ENCODE measurements at regions not wholly inside any gene's neighbourhood (a gene's known extent, or its start where the extent isn't known, plus 50 kb on each side); places are given as distances from the start of the nearest gene placed in this dataset.
"Not testable (repeated sequence)": the region's sequence is repeated elsewhere in the genome, so short reads cannot be mapped to it uniquely, and the experiment has no call there.

GRCh38 chr10:29785701-29786100, 150.9 kb upstream of the SVIL start:
- no peak for DNase-seq

- DNase-seq, result no peak
Observed at GRCh38 chr10:29784175-29784773, 149.5 kb upstream of the SVIL start.

- no peak for DNase-seq
Observed at GRCh38 chr10:29783201-29783947, 148.6 kb upstream of the SVIL start.

GRCh38 chr10:29780639-29781038, 145.9 kb upstream of the SVIL start:
- no peak for DNase-seq

DNA sequence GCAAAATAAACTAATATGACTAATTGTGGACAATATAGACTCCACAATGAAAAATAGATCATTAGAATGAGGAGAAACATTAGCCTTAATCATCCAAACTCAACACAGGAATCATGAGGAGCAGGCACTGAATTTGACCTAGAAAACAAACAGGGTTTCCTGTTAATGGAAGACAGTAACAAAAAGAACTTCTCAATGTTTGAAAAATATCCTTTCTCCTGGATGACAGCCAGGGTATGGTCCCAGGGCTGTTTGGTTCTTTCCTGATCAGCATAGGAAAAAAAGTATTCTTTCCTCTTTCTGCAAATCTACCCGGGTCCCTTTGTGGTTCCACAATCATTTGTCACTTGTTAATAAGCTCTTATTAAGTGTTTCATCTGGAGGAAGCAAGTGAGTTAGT, 145.3 kb upstream of the SVIL start:
- DNase-seq, result no peak

GRCh38 chr10:29776246-29776645, 141.5 kb upstream of the SVIL start:
- DNase-seq, result no peak

- DNase-seq, result no peak
Observed at GRCh38 chr10:29774475-29774874, 139.7 kb upstream of the SVIL start.

DNA sequence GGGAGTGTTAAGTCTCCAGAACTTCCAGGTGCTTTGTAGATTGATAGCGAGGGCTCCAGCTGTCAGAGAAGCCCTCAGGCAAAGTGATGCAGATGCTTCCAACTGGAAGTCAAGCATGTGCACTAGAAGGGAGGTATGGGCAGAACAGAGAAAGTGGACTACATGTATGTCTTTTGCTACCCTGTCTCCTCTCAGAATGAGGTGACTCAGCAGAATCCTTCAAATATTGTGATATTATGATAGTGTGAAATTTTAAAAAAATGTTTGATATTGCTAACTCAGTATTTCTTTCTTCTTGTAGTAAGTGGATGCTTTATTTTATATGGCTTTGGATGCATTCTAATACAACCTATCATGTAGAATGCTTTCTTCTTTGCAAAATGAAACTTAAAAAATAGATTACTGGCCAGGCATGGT, 138.9 kb upstream of the SVIL start:
- no peak for DNase-seq

DNA sequence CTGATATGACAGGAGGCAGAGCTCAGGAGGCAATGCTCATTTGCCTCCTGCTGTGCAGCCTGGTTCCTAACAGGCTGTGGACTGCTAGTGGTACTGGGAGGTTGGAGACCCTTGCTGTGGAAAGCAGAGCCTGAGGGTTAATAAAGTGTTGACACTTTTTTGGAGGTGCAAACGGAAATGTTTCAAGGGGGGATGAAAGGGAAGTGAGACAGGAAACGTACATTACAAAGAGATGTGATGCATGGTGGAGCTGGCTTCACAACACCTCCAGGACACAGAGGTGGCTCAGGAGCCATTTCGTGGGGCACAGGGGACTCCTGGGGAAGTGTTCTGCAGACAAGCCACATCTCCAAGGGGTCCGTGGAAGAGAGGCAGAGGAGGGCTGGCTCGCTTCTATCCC, 137.6 kb upstream of the SVIL start:
- DNase-seq, result peak in 1 of 5 experiments; percentile 12

DNA sequence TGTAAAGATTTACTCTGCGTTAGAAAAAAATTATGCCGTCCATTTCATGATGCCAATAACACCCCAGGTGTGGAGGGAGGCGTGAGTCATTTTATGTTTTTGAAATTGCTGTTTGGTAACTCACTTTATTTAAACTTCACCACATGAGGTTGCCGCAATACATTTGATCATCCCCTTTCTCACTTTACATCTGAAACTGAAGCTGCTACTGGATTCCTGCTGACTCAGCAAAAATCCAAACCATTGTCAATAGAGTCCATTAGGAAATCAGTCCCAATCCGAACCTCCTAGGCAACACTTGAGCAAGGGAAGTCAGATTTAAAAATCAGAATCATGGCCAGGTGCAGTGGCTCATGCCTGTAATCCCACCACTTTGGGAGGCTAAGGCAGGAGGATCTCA, 136.6 kb upstream of the SVIL start:
- peak in 1 of 5 experiments; percentile 3 for DNase-seq

DNA sequence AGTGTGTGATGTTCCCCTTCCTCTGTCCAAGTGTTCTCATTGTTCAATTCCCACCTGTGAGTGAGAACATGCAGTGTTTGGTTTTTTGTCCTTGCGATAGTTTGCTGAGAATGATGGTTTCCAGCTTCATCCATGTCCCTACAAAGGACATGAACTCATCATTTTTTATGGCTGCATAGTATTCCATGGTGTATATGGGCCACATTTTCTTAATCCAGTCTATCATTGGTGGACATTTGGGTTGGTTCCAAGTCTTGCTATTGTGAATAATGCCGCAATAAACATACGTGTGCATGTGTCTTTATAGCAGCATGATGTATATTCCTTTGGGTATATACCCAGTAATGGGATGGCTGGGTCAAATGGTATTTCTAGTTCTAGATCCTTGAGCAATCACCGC, 134.5 kb upstream of the SVIL start:
- not testable (repeated sequence) for DNase-seq

DNA sequence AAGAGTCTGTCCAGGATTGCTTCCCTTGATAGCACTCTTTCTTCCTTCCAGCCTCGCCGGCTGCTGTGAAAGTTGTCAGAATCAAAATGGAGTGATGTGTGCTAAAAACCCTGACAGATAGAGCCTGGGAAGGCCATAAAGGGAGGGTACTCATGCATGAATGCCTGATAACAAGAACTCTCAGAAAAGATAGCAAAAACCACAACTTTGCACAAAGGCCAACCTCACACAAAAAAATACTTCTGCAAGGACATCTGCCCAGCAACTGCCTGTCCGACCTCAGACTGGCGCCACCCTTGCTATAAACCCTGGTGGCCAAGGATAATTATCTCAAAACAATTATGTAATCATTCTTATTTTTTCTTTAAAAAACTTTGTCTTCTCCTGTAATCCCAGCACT, 133.2 kb upstream of the SVIL start:
- no peak for DNase-seq

DNA sequence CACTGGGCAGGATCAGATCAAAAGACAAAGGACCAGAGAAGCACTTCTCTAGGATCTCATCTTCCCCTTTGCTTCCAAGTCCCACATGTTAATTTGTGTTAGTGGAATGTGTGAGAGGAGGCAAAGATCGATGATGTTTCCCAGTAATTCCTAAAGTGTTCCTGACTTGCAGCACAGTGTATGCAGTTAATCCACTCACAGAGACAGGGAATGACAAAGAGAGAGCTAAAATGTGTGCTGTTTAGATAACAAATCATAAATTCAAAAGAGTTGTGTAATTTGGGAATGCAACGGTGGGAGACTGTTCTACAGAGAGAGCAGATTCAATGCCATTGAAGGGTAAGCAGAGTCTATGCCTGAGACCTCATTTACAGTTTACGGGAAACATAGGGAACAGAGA, 132.0 kb upstream of the SVIL start:
- no peak for DNase-seq

GRCh38 chr10:29765330-29765729, 130.6 kb upstream of the SVIL start:
- DNase-seq, result no peak

GRCh38 chr10:29763396-29763795, 128.6 kb upstream of the SVIL start:
- no peak for DNase-seq

DNA sequence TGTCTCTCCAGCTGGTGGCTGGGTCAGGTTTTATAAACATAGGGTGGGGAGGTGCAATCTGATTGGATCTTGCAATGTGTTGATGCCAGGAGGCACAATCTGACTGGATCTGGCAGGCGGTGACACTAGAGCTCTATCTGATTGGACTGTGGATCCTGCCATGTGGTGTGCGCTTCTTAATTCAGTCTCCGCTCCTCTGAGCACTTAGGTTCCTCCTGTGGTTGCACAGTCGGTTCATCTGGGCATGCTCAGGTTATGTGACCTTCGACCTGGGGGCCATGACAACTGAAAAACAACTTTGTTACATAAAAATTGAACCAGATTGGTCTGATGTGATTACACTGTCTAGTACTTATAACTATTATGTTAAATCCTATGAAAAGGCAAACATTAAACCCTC, 127.1 kb upstream of the SVIL start:
- no peak for DNase-seq

- no peak for DNase-seq
Observed at GRCh38 chr10:29760138-29760900, 125.5 kb upstream of the SVIL start.

- DNase-seq, result no peak
Observed at GRCh38 chr10:29757551-29758297, 123.0 kb upstream of the SVIL start.

DNA sequence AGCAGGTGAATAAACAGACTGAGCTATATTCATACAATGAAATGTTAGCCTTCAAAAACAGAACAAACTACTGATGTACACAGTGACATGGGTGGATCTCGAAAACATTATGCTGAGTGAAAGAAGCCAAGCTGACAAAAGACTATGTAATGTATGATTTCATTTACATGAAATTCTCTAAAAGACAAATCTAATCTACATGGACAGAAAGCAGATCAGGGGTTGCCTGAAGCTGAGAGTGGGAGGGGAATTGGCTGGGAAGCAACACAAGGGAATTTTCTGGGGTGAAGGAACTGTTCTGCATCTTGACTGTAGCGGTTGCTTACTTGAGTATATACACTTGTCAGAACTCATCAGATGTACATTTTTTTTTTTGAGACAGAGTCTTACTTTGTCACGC, 121.7 kb upstream of the SVIL start:
- no peak for DNase-seq

DNA sequence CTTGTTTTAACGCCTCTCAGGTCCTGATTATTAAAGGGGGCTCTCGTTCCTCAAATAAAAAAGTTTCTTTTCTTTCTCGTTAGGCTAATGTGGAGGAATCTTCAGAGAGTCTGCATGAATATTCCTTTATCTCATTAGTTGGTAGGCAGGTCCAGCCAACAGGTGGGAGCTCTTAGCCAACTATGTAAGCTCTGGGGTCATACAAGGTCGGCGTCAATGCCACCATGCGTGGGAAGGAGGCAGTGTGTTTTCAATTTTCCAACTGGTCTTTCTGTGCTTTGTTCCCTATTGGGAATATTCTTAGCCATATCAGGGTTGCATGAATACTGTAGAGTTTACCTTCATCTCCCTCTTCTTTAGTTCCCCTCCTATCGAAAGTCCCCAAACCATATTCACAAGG, 118.5 kb upstream of the SVIL start:
- no peak for DNase-seq

GRCh38 chr10:29751684-29752083, 116.9 kb upstream of the SVIL start:
- DNase-seq, result no peak

DNA sequence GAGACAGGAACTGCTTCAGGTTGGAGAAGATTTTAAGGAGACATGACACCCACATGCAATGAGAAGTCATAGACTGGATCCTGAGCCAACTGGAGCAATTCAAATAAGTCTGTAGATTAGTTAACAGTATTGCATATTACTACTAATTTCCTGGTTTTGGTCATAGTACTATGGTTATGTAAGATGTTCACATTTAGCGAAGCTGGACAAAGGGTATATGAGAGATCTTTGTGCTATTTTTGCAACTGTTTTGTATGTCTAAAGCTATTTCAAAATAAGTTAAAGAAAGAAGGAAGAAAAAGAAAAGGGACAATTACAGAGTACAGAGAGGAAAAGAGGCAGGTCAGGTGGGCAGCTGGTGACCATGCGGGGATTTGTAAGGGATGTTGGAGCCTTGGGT, 116.5 kb upstream of the SVIL start:
- DNase-seq, result no peak

GRCh38 chr10:29749150-29749549, 114.4 kb upstream of the SVIL start:
- DNase-seq, result no peak

All from T-helper 2 cell (primary cell).